GM23248 (cell line): ENCODE measurements at regions not wholly inside any gene's neighbourhood (a gene's known extent, or its start where the extent isn't known, plus 50 kb on each side); places are given as distances from the start of the nearest gene placed in this dataset.

Source experiments
- DNase-seq: peaks from one replicate; pipeline ENCODE4 v3.0.0-alpha.2; 2015
- H2AFZ ChIP-seq: fragments of 200-600 bp; sonication (generic); 2 replicates; pipeline ENCODE4 v1.6.1; 2016; ENCODE audit warnings: antibody characterized with exemption
- H3F3A ChIP-seq: fragments of 200-600 bp; sonication (generic); 2 replicates; pipeline ENCODE4 v1.6.1; 2016; ENCODE audit warnings: mild to moderate bottlenecking, antibody characterized with exemption, mixed run types; ENCODE audit not compliant: insufficient read depth
- H3K27ac ChIP-seq: fragments of 200-600 bp; sonication (generic); 2 replicates; pipeline ENCODE4 v1.5.1; 2016; ENCODE audit warnings: mild to moderate bottlenecking
- H3K27me3 ChIP-seq: fragments of 200-600 bp; sonication (generic); replicated peaks from 2 replicates; pipeline ENCODE4 v1.6.1; 2016; ENCODE audit warnings: mild to moderate bottlenecking; ENCODE audit not compliant: insufficient read depth
- H3K36me3 ChIP-seq: fragments of 200-600 bp; sonication (generic); 2 replicates; pipeline ENCODE4 v1.6.1; 2016; ENCODE audit warnings: low read depth, mild to moderate bottlenecking
- H3K4me1 ChIP-seq: fragments of 200-600 bp; sonication (generic); 2 replicates; pipeline ENCODE4 v1.6.1; 2016; ENCODE audit warnings: mild to moderate bottlenecking; ENCODE audit not compliant: insufficient read depth
- H3K4me2 ChIP-seq: fragments of 200-600 bp; sonication (generic); one replicate; pipeline ENCODE4 v1.6.1; 2016; ENCODE audit warnings: mild to moderate bottlenecking; ENCODE audit not compliant: unreplicated experiment
- H3K4me3 ChIP-seq: fragments of 200-600 bp; sonication (generic); 2 replicates; pipeline ENCODE4 v1.5.1; 2016; ENCODE audit warnings: mild to moderate bottlenecking
- H3K79me2 ChIP-seq: fragments of 200-600 bp; sonication (generic); 2 replicates; pipeline ENCODE4 v1.6.1; 2016; ENCODE audit warnings: mild to moderate bottlenecking; ENCODE audit not compliant: insufficient read depth
- H3K9ac ChIP-seq: fragments of 200-600 bp; sonication (generic); 2 replicates; pipeline ENCODE4 v1.6.1; 2016; ENCODE audit warnings: mild to moderate bottlenecking
- H3K9me2 ChIP-seq: fragments of 200-600 bp; sonication (generic); 2 replicates; pipeline ENCODE4 v1.6.1; 2016; ENCODE audit warnings: mixed run types, mild to moderate bottlenecking, moderate library complexity; ENCODE audit not compliant: insufficient read depth
- H3K9me3 ChIP-seq: fragments of 200-600 bp; sonication (generic); one replicate; pipeline ENCODE4 v1.6.1; 2017; ENCODE audit warnings: low read depth
- H4K20me1 ChIP-seq: fragments of 200-600 bp; sonication (generic); 2 replicates; pipeline ENCODE4 v1.6.0; 2016; ENCODE audit not compliant: insufficient read depth
- EZH2 ChIP-seq: fragments of 200-600 bp; sonication (generic); IDR thresholded peaks from 2 replicates; pipeline ENCODE4 v1.6.1; 2018; ENCODE audit warnings: antibody characterized with exemption, mild to moderate bottlenecking; ENCODE audit not compliant: insufficient read depth, poor library complexity, severe bottlenecking
- EZH2phosphoT487 ChIP-seq: fragments of 200-600 bp; sonication (generic); IDR thresholded peaks from 2 replicates; pipeline ENCODE4 v1.6.1; 2018; ENCODE audit warnings: antibody characterized with exemption, moderate library complexity, mild to moderate bottlenecking, low read depth; ENCODE audit not compliant: insufficient read depth
- WGBS, 2 experiments: methylation state at CpG; one replicate each; pipeline ENCODE4 v1.1.6; 2015 to 2017; ENCODE audit warnings: low lambda C conversion rate in 2 of 2, low coverage in 1 of 2; ENCODE audit errors: missing lambda C conversion rate in 2 of 2; 5-methylcytosine and 5-hydroxymethylcytosine counted together
- in situ Hi-C: fragments of 300-500 bp; cut with MboI; formaldehyde crosslinking; loops from 2 replicates; pipeline ENCODE4 v1.15.0; 2020

- in situ Hi-C loops = no loop called here
- WGBS, 2 experiments = 7 to 9% methylated on average over 3 of the region's 3 CpGs
- TF ChIP-seq EZH2phosphoT487 (no peak), EZH2 (no peak)
These were observed 96.0 kb upstream of the VGLL4 start for GRCh38 chr3:11739706-11740105.

GRCh38 chr3:11739123-11739522, 95.4 kb upstream of the VGLL4 start:
- Histone ChIP-seq H3K27me3 (no peaks in the 10 kb centered on the region), H3K36me3 (no peaks in the 10 kb centered on the region), H2AFZ (0 out of 2 replicates have a peak overlapping the region, but pooled peaks have one; percentile 41), H3K27ac (no peak overlapping the region), H3F3A (no peaks in the 10 kb centered on the region), H3K4me2 (no peak overlapping the region), H3K4me3 (no peak overlapping the region), H3K9me2 (no peaks in the 10 kb centered on the region), H4K20me1 (no peaks in the 10 kb centered on the region), H3K9ac (no peak overlapping the region), H3K4me1 (no peaks in the 10 kb centered on the region), H3K9me3 (no peaks in the 10 kb centered on the region), H3K79me2 (no peaks in the 10 kb centered on the region)
- WGBS, 2 experiments = 0 to 2% methylated on average over 2 of the region's 2 CpGs
- TF ChIP-seq EZH2phosphoT487 (no peak), EZH2 (no peak)
- peak; percentile 43 for DNase-seq
- in situ Hi-C loops = no loop called here

More at GRCh38 chr3:11739706-11740105, 96.0 kb upstream of the VGLL4 start:
- no peaks in the 10 kb centered on the region for H3K79me2 ChIP-seq
- H3F3A ChIP-seq = no peaks in the 10 kb centered on the region
- no peaks in the 10 kb centered on the region for H3K36me3 ChIP-seq
- no peaks in the 10 kb centered on the region for H3K27me3 ChIP-seq
- no peaks in the 10 kb centered on the region for H3K4me1 ChIP-seq
- H3K9ac ChIP-seq = no peak overlapping the region
- H3K27ac ChIP-seq = no peak overlapping the region
- peak; percentile 33 for DNase-seq
- H3K9me2 ChIP-seq = no peaks in the 10 kb centered on the region
- no peak overlapping the region for H3K4me2 ChIP-seq
- no peaks in the 10 kb centered on the region for H3K9me3 ChIP-seq
- H2AFZ ChIP-seq = no peak overlapping the region
- no peak overlapping the region for H3K4me3 ChIP-seq
- no peaks in the 10 kb centered on the region for H4K20me1 ChIP-seq

DNA sequence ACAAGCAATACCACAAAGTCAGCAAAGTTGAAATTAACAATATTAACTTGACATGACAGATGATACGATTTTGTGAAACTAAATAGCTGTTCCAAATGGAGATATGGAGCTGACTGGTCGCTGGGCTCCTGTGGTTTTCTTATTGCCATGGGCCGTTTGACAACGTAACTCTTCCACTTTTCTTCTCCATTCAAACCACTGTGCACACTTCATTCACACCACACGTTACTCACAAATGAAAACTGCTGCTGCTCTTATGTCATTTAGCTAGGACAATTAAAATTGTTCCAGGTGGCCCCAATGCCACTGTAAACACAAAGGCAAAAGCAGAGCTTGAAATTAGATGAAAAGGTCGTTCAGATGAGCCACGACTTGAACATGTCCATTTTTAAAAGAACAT, 94.0 kb upstream of the VGLL4 start:
- Histone ChIP-seq H2AFZ (no peak overlapping the region), H3K9me3 (no peaks in the 10 kb centered on the region), H3K4me1 (no peaks in the 10 kb centered on the region), H3K27ac (no peak overlapping the region), H3K4me3 (no peak overlapping the region), H3K79me2 (no peaks in the 10 kb centered on the region), H3K4me2 (no peak overlapping the region), H3K9me2 (no peaks in the 10 kb centered on the region), H3K27me3 (no peaks in the 10 kb centered on the region), H4K20me1 (no peaks in the 10 kb centered on the region), H3F3A (no peaks in the 10 kb centered on the region), H3K36me3 (no peaks in the 10 kb centered on the region), H3K9ac (no peak overlapping the region)
- 52 to 54% methylated on average over 7 of the region's 7 CpGs for WGBS, 2 experiments
- in situ Hi-C loops = no loop called here
- no peak for TF ChIP-seq EZH2
- TF ChIP-seq EZH2phosphoT487 = no peak
- no peak for DNase-seq

DNA sequence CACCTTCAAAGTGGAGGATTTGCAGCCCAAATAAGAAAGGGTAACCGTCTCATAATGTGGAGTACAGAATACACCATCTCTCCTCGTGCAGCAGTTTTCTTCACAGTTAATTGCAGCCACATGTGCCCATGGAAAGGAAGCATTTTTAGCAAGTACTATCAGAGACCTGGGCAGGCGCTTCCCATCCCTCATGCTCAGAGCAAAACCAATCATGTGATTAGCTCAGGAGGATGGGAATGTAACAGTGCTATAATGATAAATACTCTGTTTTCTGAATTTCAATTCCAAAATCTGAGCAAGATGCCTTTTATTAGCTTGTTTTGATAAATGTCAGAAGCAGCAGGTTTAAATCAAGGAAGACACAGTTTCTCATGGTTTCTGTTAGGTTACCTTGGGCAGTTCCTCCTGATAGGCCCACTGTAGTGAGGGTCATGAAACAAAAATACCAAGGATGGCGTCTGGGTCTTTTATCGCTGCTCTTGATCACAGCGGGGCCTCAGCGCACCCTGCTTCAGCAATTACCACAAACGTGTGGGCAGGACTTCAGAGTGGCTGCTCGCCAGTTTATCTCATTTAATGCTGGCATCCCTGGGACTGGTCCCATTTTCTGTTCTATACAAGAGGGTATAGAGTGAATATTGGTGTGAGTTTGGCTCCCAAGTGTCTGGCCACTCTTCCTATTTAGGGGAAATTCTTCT, 92.6 kb upstream of the VGLL4 start:
- Histone ChIP-seq H3K4me2 (no peak overlapping the region), H2AFZ (no peak overlapping the region), H3F3A (no peaks in the 10 kb centered on the region), H4K20me1 (no peaks in the 10 kb centered on the region), H3K36me3 (no peaks in the 10 kb centered on the region), H3K27ac (no peak overlapping the region), H3K4me3 (no peak overlapping the region), H3K4me1 (no peaks in the 10 kb centered on the region), H3K9me2 (no peaks in the 10 kb centered on the region), H3K79me2 (no peaks in the 10 kb centered on the region), H3K27me3 (no peaks in the 10 kb centered on the region), H3K9ac (no peak overlapping the region), H3K9me3 (no peaks in the 10 kb centered on the region)
- in situ Hi-C loops = no loop called here
- TF ChIP-seq EZH2 (no peak), EZH2phosphoT487 (no peak)
- DNase-seq = no peak
- 58 to 59% methylated on average over 9 of the region's 9 CpGs for WGBS, 2 experiments
